HUES48 (cell line): ENCODE measurements at regions not wholly inside any gene's neighbourhood (a gene's known extent, or its start where the extent isn't known, plus 50 kb on each side); places are given as distances from the start of the nearest gene placed in this dataset.

Source experiments
- H3K27ac ChIP-seq: one replicate; pipeline ENCODE4 v1.7.0; 2013; ENCODE audit warnings: low read depth, low read length, inconsistent platforms
- H3K27me3 ChIP-seq: 2 replicates; pipeline ENCODE4 v1.6.1; 2013; ENCODE audit warnings: mild to moderate bottlenecking, low read length; ENCODE audit not compliant: control insufficient read depth, insufficient read depth
- H3K36me3 ChIP-seq: 2 replicates; pipeline ENCODE4 v1.6.1; 2013; ENCODE audit warnings: low read length; ENCODE audit not compliant: control insufficient read depth, insufficient read depth
- H3K4me1 ChIP-seq: 2 replicates; pipeline ENCODE4 v1.6.1; 2013; ENCODE audit warnings: mild to moderate bottlenecking, low read length; ENCODE audit not compliant: control insufficient read depth, insufficient read depth
- H3K4me3 ChIP-seq: 2 replicates; pipeline ENCODE4 v1.5.1; 2013; ENCODE audit warnings: mild to moderate bottlenecking, low read depth, low read length
- H3K9ac ChIP-seq: 2 replicates; pipeline ENCODE4 v1.6.1; 2013; ENCODE audit warnings: mild to moderate bottlenecking, low read depth, low read length, moderate library complexity
- H3K9me3 ChIP-seq: 2 replicates; pipeline ENCODE4 v1.6.1; 2013; ENCODE audit warnings: low read length; ENCODE audit not compliant: control insufficient read depth, insufficient read depth

GRCh38 chr7:55623617-55624016 lies 51.3 kb upstream of the VOPP1 start:
- peaks cover 68% of the 10 kb centered on the region for H3K9me3 ChIP-seq
- H3K9ac ChIP-seq: no peak overlapping the region
- H3K4me3 ChIP-seq: no peak overlapping the region; the same call in 1 of the 2 replicates
- no peaks in the 10 kb centered on the region for H3K36me3 ChIP-seq
- H3K27ac ChIP-seq: no peak overlapping the region
- H3K4me1 ChIP-seq: no peaks in the 10 kb centered on the region
- no peaks in the 10 kb centered on the region for H3K27me3 ChIP-seq

GRCh38 chr7:55622241-55622640 lies 49.9 kb upstream of the VOPP1 start:
- no peaks in the 10 kb centered on the region for H3K4me1 ChIP-seq
- no peak overlapping the region for H3K27ac ChIP-seq
- H3K36me3 ChIP-seq: no peaks in the 10 kb centered on the region
- H3K4me3 ChIP-seq: no peak overlapping the region
- no peak overlapping the region for H3K9ac ChIP-seq
- peaks cover 67% of the 10 kb centered on the region for H3K9me3 ChIP-seq
- H3K27me3 ChIP-seq: no peaks in the 10 kb centered on the region
